Muscle layer of colon (tissue), 2 donors: ENCODE measurements at regions not wholly inside any gene's neighbourhood (a gene's known extent, or its start where the extent isn't known, plus 50 kb on each side); places are given as distances from the start of the nearest gene placed in this dataset.

Experiments used
- H3K27ac ChIP-seq: one replicate; pipeline ENCODE4 v1.7.0; 2013; ENCODE audit warnings: low read depth, mild to moderate bottlenecking, low read length, moderate library complexity
- H3K27me3 ChIP-seq, 2 donors: one replicate each; pipeline ENCODE4 v1.7.0; 2013; ENCODE audit warnings: low read length in 2 of 2, mild to moderate bottlenecking in 2 of 2; ENCODE audit not compliant: insufficient read depth in 2 of 2, control insufficient read depth in 1 of 2
- H3K36me3 ChIP-seq: one replicate; pipeline ENCODE4 v1.7.0; 2013; ENCODE audit warnings: mild to moderate bottlenecking, low read length; ENCODE audit not compliant: insufficient read depth
- H3K4me1 ChIP-seq: one replicate; pipeline ENCODE4 v1.7.0; 2013; ENCODE audit warnings: mild to moderate bottlenecking, low read length; ENCODE audit not compliant: insufficient read depth
- H3K4me3 ChIP-seq, 2 donors: one replicate each; pipeline ENCODE4 v1.7.0; 2013; ENCODE audit warnings: low read length in 2 of 2, low read depth in 1 of 2, mild to moderate bottlenecking in 1 of 2, moderate library complexity in 1 of 2
- H3K9ac ChIP-seq: one replicate; pipeline ENCODE4 v1.7.0; 2013; ENCODE audit warnings: low read length
- H3K9me3 ChIP-seq: one replicate; pipeline ENCODE4 v1.7.0; 2013; ENCODE audit warnings: mild to moderate bottlenecking, low read length
- donor health status: abdominal sarcoma.
- donor health status: Adenocarcinoma of cecum.

DNA sequence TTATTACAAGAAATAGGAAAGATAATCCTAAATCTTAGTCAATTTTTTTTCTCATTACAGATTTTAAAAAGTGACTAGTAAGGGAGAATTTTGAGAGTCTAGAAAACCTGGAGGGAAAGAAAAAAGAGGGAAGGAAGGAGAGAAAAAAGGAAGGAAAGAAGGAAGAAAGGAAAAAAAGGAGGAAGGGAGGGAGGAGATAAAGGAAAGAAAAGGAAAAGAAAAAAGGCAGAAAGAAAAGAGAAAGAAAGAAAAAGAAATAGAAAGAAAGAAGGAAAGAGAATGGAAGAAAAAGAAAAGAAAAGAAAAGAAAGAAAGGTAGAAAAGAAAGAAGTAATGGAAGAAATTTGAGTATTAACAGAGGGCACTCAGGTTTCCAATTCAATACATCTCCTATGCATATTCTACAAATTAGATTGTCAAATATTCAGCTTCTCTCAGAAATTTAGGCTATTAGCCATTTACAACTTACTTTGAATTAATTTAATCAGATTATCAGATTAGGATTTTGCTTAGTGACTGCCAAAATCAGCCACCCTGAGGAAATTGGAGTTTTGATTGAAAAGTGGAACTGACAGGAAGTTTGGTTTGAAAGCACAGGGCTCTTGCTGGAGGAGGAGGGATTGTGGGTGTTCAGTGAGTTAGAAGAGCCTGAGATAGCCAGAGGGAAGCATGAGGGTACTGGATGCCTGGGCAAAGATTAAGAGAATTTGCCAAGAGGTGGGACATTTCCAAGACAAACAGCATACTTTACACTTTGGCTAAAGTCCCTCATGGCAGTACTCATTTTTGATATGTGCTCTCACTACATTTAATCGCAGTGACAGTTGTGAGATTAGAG, 677.8 kb downstream of the USP25 start:
- no peaks in the 10 kb centered on the region for H3K4me1 ChIP-seq
- H3K9me3 ChIP-seq: no peaks in the 10 kb centered on the region
- H3K9ac ChIP-seq: no peak overlapping the region
- no peak overlapping the region for H3K4me3 ChIP-seq
- no peak overlapping the region for H3K27ac ChIP-seq
- H3K36me3 ChIP-seq: no peaks in the 10 kb centered on the region
- no peaks in the 10 kb centered on the region for H3K27me3 ChIP-seq

DNA sequence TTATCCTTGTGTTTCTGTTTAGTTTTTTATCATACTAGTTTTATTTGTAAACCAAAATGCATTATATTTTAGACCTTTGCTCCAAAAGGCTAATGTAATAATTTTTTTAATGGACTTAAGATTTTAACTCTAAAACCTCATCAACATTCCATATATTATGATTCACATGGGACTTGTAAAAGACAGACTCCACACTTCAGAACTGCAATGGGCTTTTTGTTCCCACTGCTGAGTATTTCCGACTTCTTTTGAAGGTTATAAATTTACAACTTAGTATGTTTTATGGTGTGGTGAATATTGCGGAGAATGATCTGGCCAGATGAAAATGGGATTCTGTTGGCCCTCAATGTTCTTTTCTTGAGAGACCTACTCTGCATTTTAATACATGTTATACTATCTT, 678.5 kb downstream of the USP25 start:
- Histone ChIP-seq H3K4me3 (no peak overlapping the region), H3K9ac (no peak overlapping the region), H3K4me1 (no peaks in the 10 kb centered on the region), H3K27me3 (no peaks in the 10 kb centered on the region), H3K9me3 (no peaks in the 10 kb centered on the region), H3K36me3 (no peaks in the 10 kb centered on the region), H3K27ac (no peak overlapping the region)

DNA sequence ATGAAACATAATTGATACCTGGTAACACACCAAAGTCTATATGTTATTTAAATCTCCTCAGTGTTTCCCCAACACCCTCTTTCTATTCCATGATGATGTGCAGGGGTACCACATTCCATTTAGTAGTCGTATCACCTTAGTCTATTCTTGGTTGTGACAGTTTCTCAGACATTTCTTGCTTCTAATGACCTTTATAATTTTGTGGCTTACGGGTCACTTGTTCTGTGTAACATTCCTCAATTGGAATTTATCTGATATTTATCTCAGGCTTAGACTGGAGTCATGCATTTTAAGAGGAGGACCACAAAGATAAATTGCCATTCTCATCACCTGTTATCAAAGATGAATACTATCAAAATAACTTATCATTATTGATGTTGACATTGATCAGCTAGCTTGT, 679.6 kb downstream of the USP25 start:
- no peaks in the 10 kb centered on the region for H3K9me3 ChIP-seq
- H3K4me1 ChIP-seq: no peaks in the 10 kb centered on the region
- H3K4me3 ChIP-seq: no peak overlapping the region
- no peaks in the 10 kb centered on the region for H3K27me3 ChIP-seq
- no peaks in the 10 kb centered on the region for H3K36me3 ChIP-seq
- H3K9ac ChIP-seq: no peak overlapping the region
- H3K27ac ChIP-seq: no peak overlapping the region

DNA sequence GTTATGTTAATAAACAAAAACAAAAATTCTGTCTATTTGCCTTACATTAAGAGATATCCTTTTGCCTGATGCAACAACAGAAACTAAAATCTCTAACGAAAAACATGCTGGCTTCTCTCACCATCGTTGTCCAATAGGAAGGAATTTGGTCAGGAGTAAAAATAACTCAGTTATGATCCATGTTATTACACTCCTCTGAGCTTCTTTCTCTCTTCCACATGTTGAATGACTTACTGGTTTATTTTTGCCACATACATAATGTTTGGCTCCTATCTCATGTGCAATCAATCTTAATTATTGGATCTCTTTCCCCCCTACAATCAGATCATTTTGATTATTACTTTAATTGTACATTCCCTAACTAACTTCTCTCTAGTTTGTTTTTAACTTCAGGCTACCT, 688.4 kb downstream of the USP25 start:
- no peaks in the 10 kb centered on the region for H3K9me3 ChIP-seq
- peak overlapping the region in 1 of 2 donors; percentile 49 for H3K4me3 ChIP-seq
- H3K4me1 ChIP-seq: peaks cover 13% of the 10 kb centered on the region
- no peak overlapping the region for H3K9ac ChIP-seq
- no peak overlapping the region for H3K27ac ChIP-seq
- H3K27me3 ChIP-seq: no peaks in the 10 kb centered on the region
- no peaks in the 10 kb centered on the region for H3K36me3 ChIP-seq

DNA sequence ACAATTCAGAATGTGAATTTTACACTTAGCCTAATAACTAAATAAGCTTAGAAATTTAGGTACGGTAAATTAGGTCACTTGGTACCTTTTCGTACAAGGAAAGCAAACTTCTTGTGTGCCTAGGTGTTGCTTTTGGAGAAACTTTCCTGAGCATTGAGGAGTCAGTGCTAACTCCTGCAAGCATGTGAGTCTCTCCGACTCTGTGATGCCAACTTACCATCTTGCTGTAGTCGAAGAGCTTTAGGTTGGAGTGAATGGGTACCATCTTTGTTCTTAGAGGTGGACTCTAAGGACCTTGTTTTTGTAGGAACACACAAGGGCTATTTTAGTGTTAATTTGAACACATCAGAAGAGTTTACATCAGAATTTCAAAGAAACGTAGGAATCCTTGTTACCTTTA, 688.9 kb downstream of the USP25 start:
- Histone ChIP-seq H3K9me3 (no peaks in the 10 kb centered on the region), H3K9ac (no peak overlapping the region), H3K4me3 (peak overlapping the region in 1 of 2 donors; percentile 49), H3K27ac (no peak overlapping the region), H3K27me3 (no peaks in the 10 kb centered on the region), H3K36me3 (no peaks in the 10 kb centered on the region), H3K4me1 (peaks cover 13% of the 10 kb centered on the region)

DNA sequence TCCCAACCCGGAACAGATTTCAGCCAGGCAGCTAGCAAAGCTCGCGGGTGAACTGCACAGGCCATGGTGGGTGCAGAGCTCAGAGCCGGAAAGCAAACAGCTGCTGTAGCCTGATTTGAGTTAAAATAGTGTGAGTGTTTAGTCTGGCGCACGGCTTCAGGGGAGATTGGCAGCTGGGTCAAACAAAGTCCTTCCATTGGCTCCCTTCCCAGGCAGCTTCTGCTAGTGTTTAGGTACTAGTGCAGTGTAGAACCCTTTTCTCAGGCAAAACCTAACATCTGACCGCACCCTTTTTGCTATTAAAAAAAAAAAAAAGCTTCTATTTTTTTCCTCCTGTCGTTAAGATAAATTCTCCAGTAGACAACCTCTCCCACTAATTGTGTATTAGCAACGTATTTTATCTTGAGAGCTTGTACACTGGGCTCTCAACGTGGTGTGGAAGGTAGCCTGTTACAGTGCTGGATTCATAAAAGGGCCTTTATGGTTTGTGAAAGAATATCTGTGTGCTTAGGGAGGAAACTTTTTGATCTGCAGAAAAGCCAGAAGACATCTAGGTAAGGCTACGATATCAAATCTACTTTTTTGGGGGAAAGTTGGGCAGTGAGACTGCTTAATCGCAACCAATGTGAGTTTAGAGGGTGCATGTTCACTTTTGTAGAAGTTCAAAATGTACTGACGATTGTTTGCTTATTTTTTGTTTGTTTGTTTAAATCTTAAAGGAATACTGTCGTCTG, 689.6 kb downstream of the USP25 start:
- Histone ChIP-seq H3K36me3 (no peaks in the 10 kb centered on the region), H3K4me3 (peak overlapping the region; percentile 0 to 49), H3K9me3 (no peaks in the 10 kb centered on the region), H3K9ac (peak overlapping the region; percentile 32), H3K27ac (peak overlapping the region; percentile 35), H3K27me3 (no peaks in the 10 kb centered on the region), H3K4me1 (peaks cover 13% of the 10 kb centered on the region)

DNA sequence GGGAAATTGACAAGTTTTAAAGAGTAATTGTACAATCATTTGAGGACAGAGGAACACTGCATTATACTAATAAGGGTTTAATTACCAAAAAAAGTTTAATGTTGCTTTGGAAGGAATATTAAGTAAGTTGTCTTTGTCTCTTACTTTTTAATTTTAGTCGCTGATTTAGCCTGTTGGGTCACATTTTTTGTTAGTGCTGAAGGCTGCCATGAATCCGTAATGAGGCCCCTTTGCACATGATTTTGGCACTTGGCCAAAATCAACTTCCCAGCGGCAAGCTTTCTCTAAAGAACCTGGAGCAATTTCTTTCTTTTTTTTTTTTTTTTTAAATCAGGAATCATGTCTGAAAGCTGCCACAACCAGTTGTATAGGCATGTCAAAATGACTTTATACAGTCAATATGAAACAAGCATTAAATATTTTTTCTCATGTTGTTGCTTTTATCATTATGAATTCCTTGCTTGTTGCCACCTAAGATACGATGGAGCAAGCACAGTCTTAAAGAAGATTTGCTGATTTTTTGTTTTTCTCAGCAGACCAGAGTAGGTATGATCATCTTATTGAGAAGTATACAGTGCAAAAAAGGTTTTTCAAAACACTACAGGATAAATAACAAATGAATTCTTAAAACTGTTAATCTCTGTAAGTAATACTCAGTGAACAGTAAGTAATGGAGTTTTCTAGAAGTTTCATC, 690.4 kb downstream of the USP25 start:
- H3K9me3 ChIP-seq: no peaks in the 10 kb centered on the region
- H3K36me3 ChIP-seq: no peaks in the 10 kb centered on the region
- H3K27ac ChIP-seq: peak overlapping the region; percentile 59
- H3K4me3 ChIP-seq: peak overlapping the region in 1 of 2 donors; percentile 49
- no peaks in the 10 kb centered on the region for H3K27me3 ChIP-seq
- peaks cover 13% of the 10 kb centered on the region for H3K4me1 ChIP-seq
- H3K9ac ChIP-seq: peak overlapping the region; percentile 32

DNA sequence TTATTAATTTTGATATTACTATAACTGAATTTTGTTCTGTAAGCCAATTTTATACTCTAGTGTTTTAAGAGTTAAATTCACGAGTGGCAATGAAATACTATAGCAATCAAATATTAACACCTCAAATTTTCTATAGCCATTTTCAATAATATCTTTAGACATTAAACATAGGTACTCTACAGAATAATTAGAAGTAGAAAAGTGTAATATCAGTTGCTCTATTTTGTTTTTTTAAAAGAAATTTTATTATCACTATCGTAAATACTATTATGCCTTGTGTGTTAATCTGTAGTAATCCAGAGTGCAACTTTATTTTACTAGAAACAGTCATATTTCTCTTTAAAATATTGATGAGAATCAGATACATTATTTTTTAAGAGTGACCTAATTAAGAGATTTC, 691.2 kb downstream of the USP25 start:
- H3K27ac ChIP-seq: no peak overlapping the region

DNA sequence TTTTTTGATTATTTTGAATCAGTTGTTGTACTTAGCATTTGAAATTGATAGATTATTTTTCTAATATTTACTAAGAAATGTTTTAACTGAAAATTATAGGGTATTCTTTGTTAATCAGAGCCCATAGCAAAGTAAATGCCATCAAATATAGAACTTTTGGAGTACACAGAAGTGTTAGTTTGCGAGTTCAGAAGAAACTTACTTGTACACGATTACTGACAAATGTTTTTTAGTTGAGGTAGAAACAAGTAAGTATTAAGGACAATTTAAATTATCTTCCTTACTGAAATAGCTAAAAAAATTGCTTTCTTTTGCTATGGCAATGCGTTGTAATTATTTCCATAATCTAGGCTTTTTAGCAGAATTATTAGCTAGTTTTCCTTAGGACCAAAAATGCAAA, 692.2 kb downstream of the USP25 start:
- H3K4me1 ChIP-seq: peaks cover 13% of the 10 kb centered on the region
- H3K9ac ChIP-seq: no peak overlapping the region
- H3K27me3 ChIP-seq: no peaks in the 10 kb centered on the region
- no peak overlapping the region for H3K27ac ChIP-seq
- H3K9me3 ChIP-seq: no peaks in the 10 kb centered on the region
- H3K36me3 ChIP-seq: no peaks in the 10 kb centered on the region
- no peak overlapping the region for H3K4me3 ChIP-seq

More for the DNA sequence above, 691.2 kb downstream of the USP25 start:
- H3K9me3 ChIP-seq: no peaks in the 10 kb centered on the region
- no peaks in the 10 kb centered on the region for H3K27me3 ChIP-seq
- H3K4me1 ChIP-seq: peaks cover 13% of the 10 kb centered on the region
- no peak overlapping the region for H3K4me3 ChIP-seq
- H3K9ac ChIP-seq: peak overlapping the region; percentile 32
- no peaks in the 10 kb centered on the region for H3K36me3 ChIP-seq

DNA sequence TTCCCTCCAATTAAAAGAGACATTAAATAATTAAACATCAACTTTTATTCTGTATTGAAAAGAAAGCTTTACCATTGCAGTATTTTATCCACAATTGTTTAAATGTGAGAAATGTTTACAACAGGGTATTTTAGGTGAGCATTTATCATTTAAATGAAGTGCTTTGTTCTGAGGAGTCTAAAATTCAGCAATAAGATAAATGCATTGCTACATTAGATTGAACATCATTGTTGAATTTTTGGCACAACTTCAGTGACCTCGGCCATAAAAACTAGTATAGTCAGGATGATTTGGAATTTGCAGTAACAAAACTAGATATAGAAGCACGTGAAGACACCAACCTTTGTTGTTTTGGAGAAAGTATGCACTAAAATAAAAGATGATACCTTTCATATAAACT, 692.9 kb downstream of the USP25 start:
- Histone ChIP-seq H3K4me1 (peaks cover 13% of the 10 kb centered on the region), H3K4me3 (peak overlapping the region in 1 of 2 donors; percentile 28), H3K27ac (no peak overlapping the region), H3K9ac (no peak overlapping the region), H3K27me3 (no peaks in the 10 kb centered on the region), H3K36me3 (no peaks in the 10 kb centered on the region), H3K9me3 (no peaks in the 10 kb centered on the region)

DNA sequence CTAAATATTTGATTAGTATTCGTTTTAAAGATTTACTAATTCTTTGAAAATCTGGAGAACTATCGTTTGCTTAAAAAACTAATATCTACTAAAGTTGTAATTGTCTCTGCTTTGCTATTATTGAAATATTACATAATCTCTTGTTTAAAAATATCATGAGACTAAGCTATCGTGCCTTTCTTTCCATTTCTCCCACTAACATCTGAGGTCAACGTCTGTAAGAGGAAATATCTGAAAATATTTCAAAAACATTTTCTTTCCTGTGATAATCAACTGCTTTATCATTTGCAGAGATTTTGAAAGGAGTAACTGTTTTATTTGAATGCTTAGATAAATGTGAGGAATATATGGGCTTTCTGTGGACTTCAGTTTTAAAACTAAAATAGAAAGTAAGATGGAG, 694.1 kb downstream of the USP25 start:
- Histone ChIP-seq H3K27ac (peak overlapping the region; percentile 1), H3K27me3 (no peaks in the 10 kb centered on the region), H3K36me3 (no peaks in the 10 kb centered on the region), H3K4me1 (peaks cover 3% of the 10 kb centered on the region), H3K9me3 (no peaks in the 10 kb centered on the region), H3K9ac (peak overlapping the region; percentile 28), H3K4me3 (peak overlapping the region in 1 of 2 donors; percentile 29)
